Sigmoid colon (tissue), 4 donors: ENCODE measurements at regions not wholly inside any gene's neighbourhood (a gene's known extent, or its start where the extent isn't known, plus 50 kb on each side); places are given as distances from the start of the nearest gene placed in this dataset.

Experiments used
- CTCF ChIP-seq, 4 experiments: fragments of 450-650 bp in 3 of 4; fragments of 200-600 bp in 1 of 4; IDR thresholded peaks; one replicate each; pipeline ENCODE4 v1.5.1; 2016 to 2019; ENCODE audit warnings: antibody characterized with exemption in 4 of 4, mild to moderate bottlenecking in 3 of 4, moderate library complexity in 2 of 4
- EP300 ChIP-seq, 4 donors: sonication (generic); formaldehyde crosslinking; IDR thresholded peaks; one replicate each; pipeline ENCODE4 v1.6.1; 2017; ENCODE audit warnings: antibody characterized with exemption in 4 of 4
- POLR2A ChIP-seq, 2 donors: fragments of 450-650 bp; IDR thresholded peaks; one replicate each; pipeline ENCODE4 v1.6.1; 2016; ENCODE audit warnings: antibody characterized with exemption in 2 of 2, mild to moderate bottlenecking in 2 of 2, moderate library complexity in 2 of 2
- POLR2AphosphoS5 ChIP-seq, 4 donors: sonication (generic); formaldehyde crosslinking; IDR thresholded peaks; one replicate each; pipeline ENCODE4 v1.6.1; 2017; ENCODE audit warnings: antibody characterized with exemption in 4 of 4

GRCh38 chr1:143735764-143736461, 235.9 kb downstream of the FAM72C start:
- no peak for TF ChIP-seq CTCF (IDR thresholded peaks at IDR 0.05)
- TF ChIP-seq POLR2A (IDR thresholded peaks at IDR 0.05) = no peak
- no peak for TF ChIP-seq POLR2AphosphoS5 (IDR thresholded peaks at IDR 0.05)
- no peak for TF ChIP-seq EP300 (IDR thresholded peaks at IDR 0.05)
